Liver (tissue), 8 donors: ENCODE measurements at regions not wholly inside any gene's neighbourhood (a gene's known extent, or its start where the extent isn't known, plus 50 kb on each side); places are given as distances from the start of the nearest gene placed in this dataset.

Source experiments
- DNase-seq: peaks from one replicate; pipeline ENCODE4 v3.0.0-alpha.2; 2017; ENCODE audit warnings: low spot score
- H3K27ac ChIP-seq, 2 donors: one replicate each; pipeline ENCODE4 v1.7.0; 2013; ENCODE audit warnings: inconsistent platforms in 2 of 2, low read length in 2 of 2, control low read depth in 1 of 2, low read depth in 1 of 2, mild to moderate bottlenecking in 1 of 2
- H3K27me3 ChIP-seq, 4 donors: one replicate each; pipeline versions ENCODE4 v1.6.1 to v1.7.0; 2013; ENCODE audit warnings: low read length in 3 of 4, inconsistent platforms in 1 of 4, mild to moderate bottlenecking in 1 of 4, moderate library complexity in 1 of 4; ENCODE audit not compliant: control insufficient read depth in 4 of 4, insufficient read depth in 4 of 4
- H3K36me3 ChIP-seq, 4 donors: one replicate each; pipeline versions ENCODE4 v1.6.1 to v1.7.0; 2013; ENCODE audit warnings: low read length in 3 of 4, mild to moderate bottlenecking in 3 of 4, low read depth in 1 of 4, moderate library complexity in 1 of 4; ENCODE audit not compliant: control insufficient read depth in 4 of 4, insufficient read depth in 3 of 4
- H3K4me1 ChIP-seq, 4 donors: one replicate each; pipeline versions ENCODE4 v1.6.1 to v1.7.0; 2013; ENCODE audit warnings: low read length in 3 of 4, mild to moderate bottlenecking in 3 of 4, moderate library complexity in 1 of 4; ENCODE audit not compliant: control insufficient read depth in 4 of 4, insufficient read depth in 4 of 4
- H3K4me3 ChIP-seq, 3 donors: one replicate each; pipeline versions ENCODE4 v1.6.1 to v1.7.0; 2013; ENCODE audit warnings: low read length in 3 of 3, control low read depth in 1 of 3, low read depth in 1 of 3, mild to moderate bottlenecking in 1 of 3
- H3K9ac ChIP-seq, 2 donors: one replicate each; pipeline ENCODE4 v1.7.0; 2013; ENCODE audit warnings: low read length in 2 of 2, mild to moderate bottlenecking in 2 of 2, moderate library complexity in 2 of 2, control low read depth in 1 of 2, low read depth in 1 of 2
- H3K9me3 ChIP-seq, 4 donors: one replicate each; pipeline versions ENCODE4 v1.6.1 to v1.7.0; 2013; ENCODE audit warnings: low read length in 3 of 4; ENCODE audit not compliant: control insufficient read depth in 4 of 4
- ATF3 ChIP-seq: IDR thresholded peaks from 2 replicates; pipeline ENCODE4 v1.6.1; 2016; ENCODE audit warnings: antibody characterized with exemption
- CTCF ChIP-seq: fragments of 150-350 bp; IDR thresholded peaks from 2 replicates; pipeline ENCODE4 v1.5.1; 2017; ENCODE audit warnings: improper control_type of control experiment, low read depth, low read length; ENCODE audit not compliant: missing input control
- EGR1 ChIP-seq, 2 donors: IDR thresholded peaks; 2 replicates each; pipeline ENCODE4 v1.6.1; 2016 to 2018; ENCODE audit warnings: antibody characterized with exemption in 2 of 2, low read depth in 2 of 2
- FOXA1 ChIP-seq: IDR thresholded peaks from 2 replicates; pipeline ENCODE4 v1.6.1; 2016; ENCODE audit warnings: antibody characterized with exemption
- FOXA2 ChIP-seq: IDR thresholded peaks from 2 replicates; pipeline ENCODE4 v1.6.1; 2016; ENCODE audit warnings: antibody characterized with exemption
- GABPA ChIP-seq, 2 donors: IDR thresholded peaks in 1 of 2; conservative IDR thresholded peaks in 1 of 2; 2 replicates each; pipeline ENCODE4 v1.6.1; 2016; ENCODE audit warnings: antibody characterized with exemption in 2 of 2, mild to moderate bottlenecking in 1 of 2, moderate library complexity in 1 of 2
- HNF4A ChIP-seq, 2 donors: conservative IDR thresholded peaks; 2 replicates each; pipeline ENCODE4 v1.6.1; 2016; ENCODE audit warnings: antibody characterized with exemption in 2 of 2, mild to moderate bottlenecking in 2 of 2
- HNF4G ChIP-seq: IDR thresholded peaks from 2 replicates; pipeline ENCODE4 v1.6.1; 2016; ENCODE audit warnings: antibody characterized with exemption
- JUND ChIP-seq, 2 donors: IDR thresholded peaks; 2 replicates each; pipeline ENCODE4 v1.6.1; 2016; ENCODE audit warnings: antibody characterized with exemption in 2 of 2
- MAX ChIP-seq: IDR thresholded peaks from 2 replicates; pipeline ENCODE4 v1.6.1; 2016; ENCODE audit warnings: antibody characterized with exemption
- NR2F2 ChIP-seq: IDR thresholded peaks from 2 replicates; pipeline ENCODE4 v1.6.1; 2016; ENCODE audit warnings: antibody characterized with exemption
- RAD21 ChIP-seq, 2 donors: IDR thresholded peaks; 2 replicates each; pipeline ENCODE4 v1.6.1; 2016; ENCODE audit warnings: antibody characterized with exemption in 2 of 2, mild to moderate bottlenecking in 2 of 2
- REST ChIP-seq: IDR thresholded peaks from 2 replicates; pipeline ENCODE4 v1.6.1; 2016; ENCODE audit warnings: antibody characterized with exemption, mild to moderate bottlenecking
- RXRA ChIP-seq, 2 donors: IDR thresholded peaks; 2 replicates each; pipeline ENCODE4 v1.6.1; 2017 to 2018; ENCODE audit warnings: antibody characterized with exemption in 2 of 2, mild to moderate bottlenecking in 1 of 2
- SP1 ChIP-seq: IDR thresholded peaks from 2 replicates; pipeline ENCODE4 v1.6.1; 2018; ENCODE audit warnings: antibody characterized with exemption, mild to moderate bottlenecking
- TAF1 ChIP-seq: conservative IDR thresholded peaks from 2 replicates; pipeline ENCODE4 v1.6.1; 2016; ENCODE audit warnings: antibody characterized with exemption, mild to moderate bottlenecking
- YY1 ChIP-seq: IDR thresholded peaks from 2 replicates; pipeline ENCODE4 v1.6.1; 2016; ENCODE audit warnings: antibody characterized with exemption, mild to moderate bottlenecking
- ZBTB33 ChIP-seq: IDR thresholded peaks from 2 replicates; pipeline ENCODE4 v1.6.1; 2016; ENCODE audit warnings: antibody characterized with exemption
- WGBS: extraction: QIAGEN DNeasy Blood & Tissue Kit; methylation state at CpG from one replicate; pipeline ENCODE4 v1.1.7; 2013; 5-methylcytosine and 5-hydroxymethylcytosine counted together
- donor health status: healthy.
- donor health status: healthy.
- donor health status: healthy.
- donor health status: healthy.
- donor health status: healthy.

- TF ChIP-seq HNF4A (conservative IDR thresholded peaks at IDR 0.05) (no peak), MAX (no peak), EGR1 (IDR thresholded peaks at IDR 0.05; ENCODE audit: low read depth in 2 of 2) (no peak), SP1 (no peak), NR2F2 (no peak), FOXA2 (no peak), FOXA1 (no peak), JUND (IDR thresholded peaks at IDR 0.05) (no peak), ZBTB33 (no peak)
- Histone ChIP-seq H3K27me3 (no peaks in the 10 kb centered on the region), H3K9me3 (peaks cover 0 to 5% (median under 1%) of the 10 kb centered on the region in 4 donors), H3K36me3 (no peaks in the 10 kb centered on the region), H3K4me1 (no peaks in the 10 kb centered on the region), H3K27ac (no peak overlapping the region), H3K4me3 (no peak overlapping the region), H3K9ac (no peak overlapping the region)
- no peak for DNase-seq
- 86% methylated on average over 7 of the region's 7 CpGs for WGBS
Observed at GRCh38 chr4:59387759-59388758, 1812.1 kb upstream of the ADGRL3 start.

GRCh38 chr4:59393780-59394179, 1806.3 kb upstream of the ADGRL3 start:
- Histone ChIP-seq H3K4me3 (no peak overlapping the region), H3K4me1 (no peaks in the 10 kb centered on the region), H3K27ac (no peak overlapping the region), H3K9me3 (peaks cover 0 to 9% (median under 1%) of the 10 kb centered on the region in 4 donors), H3K27me3 (no peaks in the 10 kb centered on the region), H3K36me3 (no peaks in the 10 kb centered on the region), H3K9ac (no peak overlapping the region)
- no peak for DNase-seq
- TF ChIP-seq HNF4G (no peak), ATF3 (no peak), YY1 (no peak), SP1 (no peak), NR2F2 (no peak), RXRA (IDR thresholded peaks at IDR 0.05) (no peak), ZBTB33 (no peak), JUND (IDR thresholded peaks at IDR 0.05) (no peak), TAF1 (no peak), RAD21 (IDR thresholded peaks at IDR 0.05) (no peak), FOXA2 (no peak), MAX (no peak), REST (no peak), CTCF (no peak), FOXA1 (no peak), EGR1 (IDR thresholded peaks at IDR 0.05; ENCODE audit: low read depth in 2 of 2) (no peak), HNF4A (conservative IDR thresholded peaks at IDR 0.05) (no peak), GABPA (IDR thresholded peaks at IDR 0.05 in 1 of 2, conservative IDR thresholded peaks at IDR 0.05 in 1 of 2) (no peak)
- 78% methylated on average over 5 of the region's 5 CpGs for WGBS
